Nephron progenitor cell (in vitro differentiated cells): ENCODE measurements at regions not wholly inside any gene's neighbourhood (a gene's known extent, or its start where the extent isn't known, plus 50 kb on each side); places are given as distances from the start of the nearest gene placed in this dataset.

Experiments
- DNase-seq: peaks from one replicate; pipeline ENCODE4 v3.0.0; 2021
- H3K27ac Mint-ChIP-seq: 2 replicates; pipeline ENCODE4 v1.8.0; 2021; ENCODE audit warnings: mild to moderate bottlenecking, moderate library complexity, mixed read lengths
- H3K27me3 Mint-ChIP-seq: 2 replicates; pipeline ENCODE4 v1.8.0; 2021; ENCODE audit warnings: mild to moderate bottlenecking, low read depth, mixed read lengths; ENCODE audit not compliant: poor library complexity
- H3K36me3 Mint-ChIP-seq: 2 replicates; pipeline ENCODE4 v1.8.0; 2021; ENCODE audit warnings: low read depth, mixed read lengths
- H3K4me1 Mint-ChIP-seq: 2 replicates; pipeline ENCODE4 v1.8.0; 2021; ENCODE audit warnings: mixed read lengths
- H3K4me3 Mint-ChIP-seq: 2 replicates; pipeline ENCODE4 v1.8.0; 2021; ENCODE audit warnings: mild to moderate bottlenecking, moderate library complexity, mixed read lengths
- H3K9me3 Mint-ChIP-seq: 2 replicates; pipeline ENCODE4 v1.8.0; 2021; ENCODE audit warnings: mild to moderate bottlenecking, moderate library complexity, mixed read lengths
- TF ChIP-seq, protein P1 (sequence below): fragments of 200-600 bp; sonication (generic); IDR thresholded peaks from 2 replicates; pipeline ENCODE4 v1.5.0; 2021; ENCODE audit warnings: antibody characterized with exemption

- H3K36me3 Mint-ChIP-seq: no peaks in the 10 kb centered on the region
- H3K9me3 Mint-ChIP-seq: no peaks in the 10 kb centered on the region
- H3K27me3 Mint-ChIP-seq: peaks cover 4% of the 10 kb centered on the region
Observed at GRCh38 chr12:23005387-23005786, 380.4 kb downstream of the ETNK1 start.

DNA sequence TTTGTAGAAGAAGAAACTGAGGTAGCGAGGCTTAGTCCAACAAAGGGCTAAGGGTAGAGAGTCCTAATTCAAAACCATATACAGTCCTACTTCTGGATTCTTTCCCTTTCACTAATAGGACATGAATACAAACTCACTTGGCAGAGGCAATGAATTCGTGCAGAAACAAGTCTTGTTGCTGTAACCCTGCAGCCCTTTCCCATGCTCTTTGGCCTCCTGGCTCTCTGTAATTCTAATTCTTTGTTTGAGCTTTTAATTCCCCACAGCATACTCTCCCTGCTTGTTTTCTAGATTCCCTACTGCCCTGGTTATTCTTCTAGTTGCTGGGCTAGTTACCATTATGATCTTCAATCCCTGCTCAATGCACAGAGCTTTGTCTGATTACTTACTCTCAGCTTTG is 381.4 kb downstream of the ETNK1 start:
- peaks cover 4% of the 10 kb centered on the region for H3K27me3 Mint-ChIP-seq
- peak overlapping the region; percentile 5 for H3K27ac Mint-ChIP-seq
- H3K9me3 Mint-ChIP-seq: no peaks in the 10 kb centered on the region
- no peak for DNase-seq
- no peak overlapping the region for H3K4me3 Mint-ChIP-seq
- TF ChIP-seq, protein P1, sequence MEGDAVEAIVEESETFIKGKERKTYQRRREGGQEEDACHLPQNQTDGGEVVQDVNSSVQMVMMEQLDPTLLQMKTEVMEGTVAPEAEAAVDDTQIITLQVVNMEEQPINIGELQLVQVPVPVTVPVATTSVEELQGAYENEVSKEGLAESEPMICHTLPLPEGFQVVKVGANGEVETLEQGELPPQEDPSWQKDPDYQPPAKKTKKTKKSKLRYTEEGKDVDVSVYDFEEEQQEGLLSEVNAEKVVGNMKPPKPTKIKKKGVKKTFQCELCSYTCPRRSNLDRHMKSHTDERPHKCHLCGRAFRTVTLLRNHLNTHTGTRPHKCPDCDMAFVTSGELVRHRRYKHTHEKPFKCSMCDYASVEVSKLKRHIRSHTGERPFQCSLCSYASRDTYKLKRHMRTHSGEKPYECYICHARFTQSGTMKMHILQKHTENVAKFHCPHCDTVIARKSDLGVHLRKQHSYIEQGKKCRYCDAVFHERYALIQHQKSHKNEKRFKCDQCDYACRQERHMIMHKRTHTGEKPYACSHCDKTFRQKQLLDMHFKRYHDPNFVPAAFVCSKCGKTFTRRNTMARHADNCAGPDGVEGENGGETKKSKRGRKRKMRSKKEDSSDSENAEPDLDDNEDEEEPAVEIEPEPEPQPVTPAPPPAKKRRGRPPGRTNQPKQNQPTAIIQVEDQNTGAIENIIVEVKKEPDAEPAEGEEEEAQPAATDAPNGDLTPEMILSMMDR: no peak
- no peaks in the 10 kb centered on the region for H3K36me3 Mint-ChIP-seq
- H3K4me1 Mint-ChIP-seq: no peaks in the 10 kb centered on the region

More at GRCh38 chr12:23005387-23005786, 380.4 kb downstream of the ETNK1 start:
- H3K4me3 Mint-ChIP-seq: no peak overlapping the region
- no peak overlapping the region for H3K27ac Mint-ChIP-seq
- TF ChIP-seq, protein P1: no peak
- H3K4me1 Mint-ChIP-seq: no peaks in the 10 kb centered on the region
- no peak for DNase-seq

DNA sequence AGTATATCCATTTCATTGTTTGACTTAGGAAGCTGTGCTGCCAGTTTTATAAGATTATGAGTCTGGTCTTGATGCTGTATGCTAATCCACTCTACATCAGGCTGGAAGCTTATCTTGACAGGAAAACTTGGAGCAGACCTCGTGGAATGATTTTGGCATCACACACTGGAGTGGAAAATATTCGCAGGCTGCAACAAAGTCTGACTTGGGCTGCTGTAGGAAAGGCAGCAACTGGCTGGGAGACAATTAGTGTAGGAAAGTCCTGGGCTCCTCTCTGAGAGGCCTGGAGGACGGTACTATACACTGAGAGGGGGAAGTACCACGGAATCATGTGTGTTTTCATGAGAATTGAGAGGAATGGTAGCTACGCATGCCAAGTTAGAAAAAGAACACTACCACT is 383.7 kb downstream of the ETNK1 start:
- Mint-ChIP-seq H3K4me3 (no peak overlapping the region), H3K9me3 (no peaks in the 10 kb centered on the region), H3K36me3 (no peaks in the 10 kb centered on the region), H3K4me1 (no peaks in the 10 kb centered on the region), H3K27me3 (peaks cover 3% of the 10 kb centered on the region), H3K27ac (no peak overlapping the region)
- no peak for DNase-seq
- TF ChIP-seq, protein P1: no peak

- no peak overlapping the region for H3K4me3 Mint-ChIP-seq
- H3K27me3 Mint-ChIP-seq: peaks cover 3% of the 10 kb centered on the region
- no peak for DNase-seq
- no peak overlapping the region for H3K27ac Mint-ChIP-seq
- no peaks in the 10 kb centered on the region for H3K36me3 Mint-ChIP-seq
- TF ChIP-seq, protein P1: no peak
- no peaks in the 10 kb centered on the region for H3K9me3 Mint-ChIP-seq
- H3K4me1 Mint-ChIP-seq: no peaks in the 10 kb centered on the region
Observed at GRCh38 chr12:23014749-23015148, 389.8 kb downstream of the ETNK1 start.

- no peaks in the 10 kb centered on the region for H3K4me1 Mint-ChIP-seq
- no peak for DNase-seq
- H3K27ac Mint-ChIP-seq: no peak overlapping the region
- H3K27me3 Mint-ChIP-seq: no peaks in the 10 kb centered on the region
- no peak overlapping the region for H3K4me3 Mint-ChIP-seq
- TF ChIP-seq, protein P1: no peak
- H3K36me3 Mint-ChIP-seq: no peaks in the 10 kb centered on the region
- H3K9me3 Mint-ChIP-seq: no peaks in the 10 kb centered on the region
Observed at GRCh38 chr12:23025372-23026016, 400.5 kb downstream of the ETNK1 start.

DNA sequence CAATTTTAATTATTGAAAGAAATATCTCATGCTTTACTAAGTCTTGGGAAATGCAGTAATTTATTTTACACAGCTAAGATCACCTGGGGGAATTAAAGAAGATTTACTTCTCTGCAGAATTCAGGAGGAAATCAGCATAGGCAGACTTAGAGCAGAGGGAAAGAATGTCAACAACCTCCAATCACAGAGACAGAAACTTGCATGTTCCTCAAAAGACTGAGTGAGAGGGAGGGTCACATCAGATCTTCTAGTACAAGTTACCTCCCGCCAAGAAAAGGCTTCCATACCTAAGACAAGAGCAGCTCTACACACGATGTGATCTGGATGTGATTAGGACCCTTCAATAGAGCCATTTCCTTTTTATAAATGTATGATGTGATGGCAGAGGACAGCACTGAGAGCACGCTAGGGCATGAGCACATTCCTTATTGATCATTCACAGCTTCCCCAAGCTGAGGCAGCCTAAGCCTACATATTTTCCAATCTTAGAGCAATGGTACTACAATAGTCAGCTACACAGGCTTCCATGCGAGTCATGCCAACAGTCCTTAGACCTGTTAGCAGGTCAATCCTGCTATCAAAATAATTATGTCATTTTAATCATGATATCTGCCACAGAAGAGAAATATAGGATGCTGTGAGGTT is 403.3 kb downstream of the ETNK1 start:
- Mint-ChIP-seq H3K27ac (no peak overlapping the region), H3K9me3 (no peaks in the 10 kb centered on the region)
- DNase-seq: no peak

More for the DNA sequence above, 403.3 kb downstream of the ETNK1 start:
- Mint-ChIP-seq H3K4me1 (peaks cover 4% of the 10 kb centered on the region), H3K27me3 (no peaks in the 10 kb centered on the region), H3K4me3 (no peak overlapping the region), H3K36me3 (no peaks in the 10 kb centered on the region)
- TF ChIP-seq, protein P1: no peak
